ENCODE measurements at regions not wholly inside any gene's neighbourhood (a gene's known extent, or its start where the extent isn't known, plus 50 kb on each side); places are given as distances from the start of the nearest gene placed in this dataset.
A peak's percentile ranks its signal among the peaks of the same experiment; 100 is the strongest.

DNA sequence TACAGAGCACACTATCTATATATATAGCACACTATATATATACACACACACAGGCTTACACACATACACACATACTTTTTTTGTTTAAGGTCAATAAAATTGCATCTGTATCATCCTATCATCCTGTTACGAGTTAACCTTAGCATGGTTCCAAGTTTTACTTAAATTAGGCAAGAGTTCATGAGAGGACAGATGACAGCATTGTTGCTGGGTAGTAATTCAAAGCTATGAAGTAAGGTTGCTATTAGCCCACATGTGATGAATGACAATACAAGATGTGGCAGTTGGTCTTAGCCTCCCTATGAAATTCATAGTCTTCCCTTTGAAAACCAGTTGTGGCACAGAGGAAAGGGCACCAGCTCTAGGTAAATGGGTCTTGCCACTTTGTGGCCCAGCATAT is 438.1 kb downstream of the ACTL7B start:
- DNase-seq (ENCODE audit: low spot score) (no peak), FAIRE-seq (no peak), ATAC-seq (no peak)
- Histone ChIP-seq H3K9ac (ENCODE audit: insufficient read depth, low read depth, low read length) (no peak overlapping the region), H2AFZ (ENCODE audit: low read length) (no peak overlapping the region), H3K4me1 (ENCODE audit: insufficient read depth, low read length) (peaks cover 5% of the 10 kb centered on the region; the same call in 1 of the 2 replicates), H3K9me3 (ENCODE audit: low read length) (no peaks in the 10 kb centered on the region), H3K27me3 (ENCODE audit: control insufficient read depth in 1 of 2, insufficient read depth in 2 of 2, low read length in 2 of 2) (no peaks in the 10 kb centered on the region), H3K36me3 (replicated peaks in 1 of 2; ENCODE audit: control insufficient read depth in 1 of 2, insufficient read depth in 2 of 2, low read length in 2 of 2) (no peaks in the 10 kb centered on the region), H3K4me3 (replicated peaks in 1 of 3; ENCODE audit: insufficient read depth in 1 of 3, low read depth in 2 of 3, low read length in 3 of 3) (no peak overlapping the region), H3K27ac (ENCODE audit: extremely low read length, insufficient read depth, low read length) (no peak overlapping the region), H4K20me1 (ENCODE audit: insufficient read depth, low read length) (no peaks in the 10 kb centered on the region), H3K79me2 (ENCODE audit: insufficient read depth, low read length) (no peaks in the 10 kb centered on the region), H3K4me2 (ENCODE audit: low read depth, low read length) (no peak overlapping the region)
- ChIA-PET CTCF (ENCODE audit: low intra/inter-chr PET ratio, low total read pairs) (no interaction called here), POLR2A (no interaction called here)
- BruUV-seq (replicated peaks) = no TSS peak
- 18% methylated on average over 1 of the region's 1 CpG for WGBS (ENCODE audit: low lambda C conversion rate)
- no peak for TF ChIP-seq SP5 (CRISPR knock-in tag; IDR thresholded peaks at IDR 0.05; ENCODE audit: borderline replicate concordance, low read depth)
- TF ChIP-seq FOXC1 (CRISPR knock-in tag; IDR thresholded peaks at IDR 0.05; ENCODE audit: borderline replicate concordance) = no peak
- peak; percentile 93 for TF ChIP-seq RFX5 (IDR thresholded peaks at IDR 0.05; ENCODE audit: low read depth, low read length)
- TF ChIP-seq, protein P1, sequence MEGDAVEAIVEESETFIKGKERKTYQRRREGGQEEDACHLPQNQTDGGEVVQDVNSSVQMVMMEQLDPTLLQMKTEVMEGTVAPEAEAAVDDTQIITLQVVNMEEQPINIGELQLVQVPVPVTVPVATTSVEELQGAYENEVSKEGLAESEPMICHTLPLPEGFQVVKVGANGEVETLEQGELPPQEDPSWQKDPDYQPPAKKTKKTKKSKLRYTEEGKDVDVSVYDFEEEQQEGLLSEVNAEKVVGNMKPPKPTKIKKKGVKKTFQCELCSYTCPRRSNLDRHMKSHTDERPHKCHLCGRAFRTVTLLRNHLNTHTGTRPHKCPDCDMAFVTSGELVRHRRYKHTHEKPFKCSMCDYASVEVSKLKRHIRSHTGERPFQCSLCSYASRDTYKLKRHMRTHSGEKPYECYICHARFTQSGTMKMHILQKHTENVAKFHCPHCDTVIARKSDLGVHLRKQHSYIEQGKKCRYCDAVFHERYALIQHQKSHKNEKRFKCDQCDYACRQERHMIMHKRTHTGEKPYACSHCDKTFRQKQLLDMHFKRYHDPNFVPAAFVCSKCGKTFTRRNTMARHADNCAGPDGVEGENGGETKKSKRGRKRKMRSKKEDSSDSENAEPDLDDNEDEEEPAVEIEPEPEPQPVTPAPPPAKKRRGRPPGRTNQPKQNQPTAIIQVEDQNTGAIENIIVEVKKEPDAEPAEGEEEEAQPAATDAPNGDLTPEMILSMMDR (CRISPR knock-in tag; IDR thresholded peaks at IDR 0.05) = no peak
- intact Hi-C loops (cut with micrococcal nuclease; ENCODE audit: unreplicated experiment) (loop anchor here (10.0 kb wide), 3 partner anchors 257 to 933 kb away; partner anchors contain the start of gene KLF4), in situ Hi-C loops (cut with HindIII; ENCODE audit: extremely low pct_ligation_motif_present, low pct_unique_long_range_greater_than_20kb) (loop anchor here (5.0 kb wide), 1 partner anchor 145 kb away; no protein-coding TSS in a partner anchor)

DNA sequence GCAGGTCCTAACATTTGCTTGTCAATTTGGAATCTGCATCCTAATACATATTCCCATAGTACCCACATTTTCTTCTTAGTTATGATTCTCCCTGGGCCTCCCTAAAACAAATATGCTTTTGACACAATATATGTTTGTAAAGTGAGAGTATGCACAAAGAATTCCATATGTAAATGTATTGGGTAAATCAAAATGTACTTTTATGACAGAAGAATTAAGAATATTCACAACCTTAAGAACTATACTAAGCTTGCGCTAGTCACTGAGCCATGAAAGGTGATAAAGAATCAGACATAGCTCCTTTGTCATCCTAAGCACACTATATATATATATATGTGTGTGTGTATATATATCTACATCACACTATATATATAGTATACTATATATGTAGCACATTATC is 438.5 kb downstream of the ACTL7B start:
- no peaks in the 10 kb centered on the region for H3K79me2 ChIP-seq (ENCODE audit: insufficient read depth, low read length)
- no peaks in the 10 kb centered on the region for H3K36me3 ChIP-seq (replicated peaks in 1 of 2; ENCODE audit: control insufficient read depth in 1 of 2, insufficient read depth in 2 of 2, low read length in 2 of 2)
- CTCF ChIA-PET (ENCODE audit: low intra/inter-chr PET ratio, low total read pairs) = interaction anchor here (1.7 to 2.6 kb wide), 2 partner anchors 118 to 148 kb away, joined by 6 to 15 read pairs; no protein-coding TSS in a partner anchor
- peaks cover 5% of the 10 kb centered on the region; the same call in 1 of the 2 replicates for H3K4me1 ChIP-seq (ENCODE audit: insufficient read depth, low read length)
- in situ Hi-C loops (cut with HindIII; ENCODE audit: extremely low pct_ligation_motif_present, low pct_unique_long_range_greater_than_20kb) = loop anchor here (5.0 kb wide), 1 partner anchor 145 kb away; no protein-coding TSS in a partner anchor
- H4K20me1 ChIP-seq (ENCODE audit: insufficient read depth, low read length) = no peaks in the 10 kb centered on the region
- no peak overlapping the region for H3K4me3 ChIP-seq (replicated peaks in 1 of 3; ENCODE audit: insufficient read depth in 1 of 3, low read depth in 2 of 3, low read length in 3 of 3)
- BruUV-seq (replicated peaks) = no TSS peak
- POLR2A ChIA-PET = no interaction called here
- 97% methylated on average over 1 of the region's 1 CpG for WGBS (ENCODE audit: low lambda C conversion rate)
- no peak overlapping the region for H3K4me2 ChIP-seq (ENCODE audit: low read depth, low read length)
- H3K27ac ChIP-seq (ENCODE audit: extremely low read length, insufficient read depth, low read length) = no peak overlapping the region
- FAIRE-seq (no peak), ATAC-seq (no peak), DNase-seq (ENCODE audit: low spot score) (no peak)
- H3K9me3 ChIP-seq (ENCODE audit: low read length) = no peaks in the 10 kb centered on the region
- no peak overlapping the region for H3K9ac ChIP-seq (ENCODE audit: insufficient read depth, low read depth, low read length)
- no peak overlapping the region for H2AFZ ChIP-seq (ENCODE audit: low read length)
- intact Hi-C loops (cut with micrococcal nuclease; ENCODE audit: unreplicated experiment) = loop anchor here (10.0 kb wide), 3 partner anchors 257 to 933 kb away; partner anchors contain the start of gene KLF4
- no peaks in the 10 kb centered on the region for H3K27me3 ChIP-seq (ENCODE audit: control insufficient read depth in 1 of 2, insufficient read depth in 2 of 2, low read length in 2 of 2)
- no peak for TF ChIP-seq MED8 (CRISPR knock-in tag; IDR thresholded peaks at IDR 0.05; ENCODE audit: insufficient replicate concordance)
- TF ChIP-seq, protein P2, sequence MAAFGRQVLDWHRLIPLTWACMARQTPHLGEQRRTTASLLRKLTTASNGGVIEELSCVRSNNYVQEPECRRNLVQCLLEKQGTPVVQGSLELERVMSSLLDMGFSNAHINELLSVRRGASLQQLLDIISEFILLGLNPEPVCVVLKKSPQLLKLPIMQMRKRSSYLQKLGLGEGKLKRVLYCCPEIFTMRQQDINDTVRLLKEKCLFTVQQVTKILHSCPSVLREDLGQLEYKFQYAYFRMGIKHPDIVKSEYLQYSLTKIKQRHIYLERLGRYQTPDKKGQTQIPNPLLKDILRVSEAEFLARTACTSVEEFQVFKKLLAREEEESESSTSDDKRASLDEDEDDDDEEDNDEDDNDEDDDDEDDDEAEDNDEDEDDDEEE (CRISPR knock-in tag; IDR thresholded peaks at IDR 0.05) = no peak
- TF ChIP-seq ZBTB7A (CRISPR knock-in tag; IDR thresholded peaks at IDR 0.05) = no peak
- TF ChIP-seq KAT7 (CRISPR knock-in tag; IDR thresholded peaks at IDR 0.05; ENCODE audit: borderline replicate concordance) = no peak
- TF ChIP-seq, protein P3, sequence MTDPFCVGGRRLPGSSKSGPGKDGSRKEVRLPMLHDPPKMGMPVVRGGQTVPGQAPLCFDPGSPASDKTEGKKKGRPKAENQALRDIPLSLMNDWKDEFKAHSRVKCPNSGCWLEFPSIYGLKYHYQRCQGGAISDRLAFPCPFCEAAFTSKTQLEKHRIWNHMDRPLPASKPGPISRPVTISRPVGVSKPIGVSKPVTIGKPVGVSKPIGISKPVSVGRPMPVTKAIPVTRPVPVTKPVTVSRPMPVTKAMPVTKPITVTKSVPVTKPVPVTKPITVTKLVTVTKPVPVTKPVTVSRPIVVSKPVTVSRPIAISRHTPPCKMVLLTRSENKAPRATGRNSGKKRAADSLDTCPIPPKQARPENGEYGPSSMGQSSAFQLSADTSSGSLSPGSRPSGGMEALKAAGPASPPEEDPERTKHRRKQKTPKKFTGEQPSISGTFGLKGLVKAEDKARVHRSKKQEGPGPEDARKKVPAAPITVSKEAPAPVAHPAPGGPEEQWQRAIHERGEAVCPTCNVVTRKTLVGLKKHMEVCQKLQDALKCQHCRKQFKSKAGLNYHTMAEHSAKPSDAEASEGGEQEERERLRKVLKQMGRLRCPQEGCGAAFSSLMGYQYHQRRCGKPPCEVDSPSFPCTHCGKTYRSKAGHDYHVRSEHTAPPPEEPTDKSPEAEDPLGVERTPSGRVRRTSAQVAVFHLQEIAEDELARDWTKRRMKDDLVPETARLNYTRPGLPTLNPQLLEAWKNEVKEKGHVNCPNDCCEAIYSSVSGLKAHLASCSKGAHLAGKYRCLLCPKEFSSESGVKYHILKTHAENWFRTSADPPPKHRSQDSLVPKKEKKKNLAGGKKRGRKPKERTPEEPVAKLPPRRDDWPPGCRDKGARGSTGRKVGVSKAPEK (CRISPR knock-in tag; IDR thresholded peaks at IDR 0.05; ENCODE audit: borderline replicate concordance) = no peak
- no peak for TF ChIP-seq KAT2B (IDR thresholded peaks at IDR 0.05; ENCODE audit: borderline replicate concordance, low read depth, low read length)
- TF ChIP-seq ZMYM4 (CRISPR knock-in tag; IDR thresholded peaks at IDR 0.05) = no peak
- TF ChIP-seq, protein P4, sequence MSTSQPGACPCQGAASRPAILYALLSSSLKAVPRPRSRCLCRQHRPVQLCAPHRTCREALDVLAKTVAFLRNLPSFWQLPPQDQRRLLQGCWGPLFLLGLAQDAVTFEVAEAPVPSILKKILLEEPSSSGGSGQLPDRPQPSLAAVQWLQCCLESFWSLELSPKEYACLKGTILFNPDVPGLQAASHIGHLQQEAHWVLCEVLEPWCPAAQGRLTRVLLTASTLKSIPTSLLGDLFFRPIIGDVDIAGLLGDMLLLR (CRISPR knock-in tag; IDR thresholded peaks at IDR 0.05) = no peak
- no peak for TF ChIP-seq ZKSCAN5 (CRISPR knock-in tag; IDR thresholded peaks at IDR 0.05)

Measured in HepG2 (cell line).